GM10248 (cell line): ENCODE measurements at regions not wholly inside any gene's neighbourhood (a gene's known extent, or its start where the extent isn't known, plus 50 kb on each side); places are given as distances from the start of the nearest gene placed in this dataset.

Experiments
- CTCF ChIA-PET: fragments of 300-600 bp; sonication (Branson Sonifier 250); formaldehyde crosslinking; extraction: SDS; loops from one replicate; lab custom pipeline; 2021; ENCODE audit warnings: antibody characterized with exemption; lab: Yijun Ruan, JAX
- POLR2A ChIA-PET: fragments of 350-650 bp; sonication (Branson Sonifier 250); formaldehyde crosslinking; extraction: SDS; loops from one replicate; lab custom pipeline; 2020; ENCODE audit warnings: antibody characterized with exemption; lab: Yijun Ruan, JAX
- DNase-seq: peaks from one replicate; pipeline ENCODE4 v3.0.0; 2012; ENCODE audit errors: extremely low spot score
- TF ChIP-seq, protein P1 (sequence below): IDR thresholded peaks from 2 replicates; pipeline ENCODE4 v1.5.1; 2012; ENCODE audit warnings: mild to moderate bottlenecking, low read depth; ENCODE audit errors: extremely low read depth, missing control alignments, control extremely low read depth

DNA sequence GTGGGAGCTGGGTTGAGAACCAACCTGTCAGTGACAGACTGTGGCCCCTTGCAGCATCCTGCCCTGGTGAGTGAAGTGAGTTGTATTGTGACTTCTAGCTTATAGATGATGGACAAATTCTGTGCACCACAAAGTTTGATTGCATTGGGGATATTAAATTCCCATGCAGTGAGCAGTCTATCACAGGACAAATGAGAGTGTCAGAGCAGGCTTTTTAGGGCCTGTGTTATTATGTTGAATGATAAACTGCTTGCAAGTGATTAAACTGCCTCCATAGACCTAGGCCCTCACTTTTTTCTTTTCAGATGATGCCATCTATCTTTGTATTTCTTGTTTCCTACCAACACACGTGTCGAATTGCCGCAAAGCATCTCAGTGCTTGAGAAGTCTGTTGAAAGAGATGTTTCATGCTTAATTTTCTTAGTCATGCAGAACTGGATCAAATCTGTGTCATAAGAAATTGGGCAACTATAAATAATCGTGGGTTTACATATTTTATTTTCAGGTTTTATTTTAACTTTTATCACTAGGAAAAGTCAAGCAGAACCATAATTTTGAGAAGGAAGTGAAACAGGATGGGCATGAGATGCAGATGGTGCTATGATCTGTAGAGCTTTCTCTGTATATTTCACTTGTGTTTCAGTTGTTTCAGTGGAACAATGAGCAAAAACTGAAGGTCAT, 199.2 kb downstream of the S1PR1 start:
- CTCF ChIA-PET = interaction anchor here (0.8 to 7.3 kb wide), 16 partner anchors 9 to 197 kb away, joined by 3 to 85 read pairs (median 8); no protein-coding TSS in a partner anchor
- no peak for DNase-seq

DNA sequence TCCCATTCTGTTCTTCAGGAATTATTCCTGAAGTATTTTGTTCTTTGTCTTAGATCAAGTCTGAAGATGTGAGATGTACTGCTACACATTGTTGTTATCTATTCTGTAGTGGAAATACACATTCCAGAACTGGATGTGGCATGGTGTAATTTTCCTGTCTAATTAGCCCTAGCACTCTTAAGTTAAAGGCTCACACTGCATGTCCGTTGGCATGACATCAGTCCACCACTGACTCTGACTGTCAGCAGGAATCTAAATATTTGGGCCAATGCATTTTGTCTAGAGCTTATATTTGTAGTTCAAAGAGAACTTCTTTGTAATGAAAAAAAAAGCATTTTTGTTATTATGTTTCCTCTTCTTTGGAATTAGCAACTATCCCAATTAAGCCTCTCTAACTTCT, 201.0 kb downstream of the S1PR1 start:
- CTCF ChIA-PET = interaction anchor here (0.7 to 7.3 kb wide), 37 partner anchors 10 to 974 kb away, joined by 3 to 85 read pairs (median 4); no protein-coding TSS in a partner anchor
- no peak for DNase-seq
- TF ChIP-seq, protein P1, sequence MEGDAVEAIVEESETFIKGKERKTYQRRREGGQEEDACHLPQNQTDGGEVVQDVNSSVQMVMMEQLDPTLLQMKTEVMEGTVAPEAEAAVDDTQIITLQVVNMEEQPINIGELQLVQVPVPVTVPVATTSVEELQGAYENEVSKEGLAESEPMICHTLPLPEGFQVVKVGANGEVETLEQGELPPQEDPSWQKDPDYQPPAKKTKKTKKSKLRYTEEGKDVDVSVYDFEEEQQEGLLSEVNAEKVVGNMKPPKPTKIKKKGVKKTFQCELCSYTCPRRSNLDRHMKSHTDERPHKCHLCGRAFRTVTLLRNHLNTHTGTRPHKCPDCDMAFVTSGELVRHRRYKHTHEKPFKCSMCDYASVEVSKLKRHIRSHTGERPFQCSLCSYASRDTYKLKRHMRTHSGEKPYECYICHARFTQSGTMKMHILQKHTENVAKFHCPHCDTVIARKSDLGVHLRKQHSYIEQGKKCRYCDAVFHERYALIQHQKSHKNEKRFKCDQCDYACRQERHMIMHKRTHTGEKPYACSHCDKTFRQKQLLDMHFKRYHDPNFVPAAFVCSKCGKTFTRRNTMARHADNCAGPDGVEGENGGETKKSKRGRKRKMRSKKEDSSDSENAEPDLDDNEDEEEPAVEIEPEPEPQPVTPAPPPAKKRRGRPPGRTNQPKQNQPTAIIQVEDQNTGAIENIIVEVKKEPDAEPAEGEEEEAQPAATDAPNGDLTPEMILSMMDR = no peak
- POLR2A ChIA-PET = no interaction called here

More for the DNA sequence above, 199.2 kb downstream of the S1PR1 start:
- TF ChIP-seq, protein P1 = no peak
- POLR2A ChIA-PET = interaction anchor here (0.5 to 1.4 kb wide), 4 partner anchors 25 to 1854 kb away, joined by 3 read pairs; partner anchors contain the start of gene FRRS1

DNA sequence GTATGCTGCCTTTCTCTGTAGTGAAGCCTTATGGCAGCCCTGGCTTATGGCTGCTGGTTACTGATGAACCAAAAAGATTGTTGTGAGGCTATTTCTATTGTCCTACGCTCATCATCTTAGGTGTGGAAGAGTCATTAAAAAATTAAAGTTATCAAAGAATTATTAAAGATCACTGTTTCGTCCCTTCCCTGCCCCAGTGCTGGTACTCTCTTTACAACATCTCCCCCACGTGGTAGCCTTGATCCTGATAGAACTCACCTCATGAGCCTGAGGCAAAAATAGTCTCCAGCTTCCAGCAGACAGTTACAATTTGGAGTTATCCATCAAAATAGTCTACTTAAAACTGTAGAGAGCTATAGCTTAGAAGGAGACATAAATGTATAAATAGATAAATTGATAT, 201.5 kb downstream of the S1PR1 start:
- peak; percentile 38 for DNase-seq
- TF ChIP-seq, protein P1 = peak; percentile 58
- ChIA-PET POLR2A (no interaction called here), CTCF (interaction anchor here (0.6 to 7.3 kb wide), 40 partner anchors 9 to 975 kb away, joined by 3 to 85 read pairs (median 4); no protein-coding TSS in a partner anchor)

DNA sequence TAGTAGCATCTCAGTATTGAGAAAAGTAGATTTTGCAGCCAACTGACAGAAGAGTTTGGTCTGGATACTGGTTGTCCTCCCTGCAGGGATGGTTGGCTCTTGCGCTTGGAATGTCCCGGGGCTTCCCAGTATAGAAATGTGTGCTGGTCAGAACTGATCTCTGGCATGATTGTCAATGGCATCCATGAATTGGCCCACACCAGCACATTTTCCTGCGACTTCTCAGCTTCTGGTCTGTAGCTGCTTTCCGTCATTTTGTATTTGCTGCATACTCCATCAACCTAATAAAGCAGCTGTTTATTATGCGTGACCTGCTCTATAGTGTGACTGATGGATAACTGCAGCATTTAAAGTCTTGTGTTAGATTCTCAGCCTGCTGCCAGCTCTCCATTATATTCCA, 203.7 kb downstream of the S1PR1 start:
- TF ChIP-seq, protein P1 = no peak
- ChIA-PET POLR2A (interaction anchor here (1.1 kb wide), 1 partner anchor 21 kb away, joined by 3 read pairs; no protein-coding TSS in a partner anchor), CTCF (interaction anchor here (1.0 to 7.3 kb wide), 10 partner anchors 9 to 153 kb away, joined by 3 to 85 read pairs (median 8); no protein-coding TSS in a partner anchor)
- no peak for DNase-seq

DNA sequence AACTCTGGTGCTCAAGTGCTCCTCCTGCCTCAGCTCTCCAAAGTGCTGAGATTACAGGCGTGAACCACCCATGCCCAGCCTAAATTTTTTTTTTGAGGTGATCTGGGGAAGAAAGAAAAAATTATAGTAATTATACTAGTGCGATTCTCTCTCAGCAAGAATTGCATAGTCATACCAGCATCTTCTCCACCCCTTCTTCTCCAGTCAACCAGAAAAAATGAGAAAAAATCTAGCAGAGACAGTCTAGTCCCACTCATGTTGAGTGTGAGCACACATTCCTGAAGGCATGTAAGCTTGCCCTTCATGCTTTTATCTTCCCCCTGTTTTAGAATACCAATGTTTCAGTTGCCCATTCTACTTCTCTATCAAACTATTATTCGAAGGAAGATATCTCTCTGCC, 207.6 kb downstream of the S1PR1 start:
- POLR2A ChIA-PET = interaction anchor here (1.1 to 1.2 kb wide), 2 partner anchors 35 to 37 kb away, joined by 3 to 4 read pairs; no protein-coding TSS in a partner anchor
- TF ChIP-seq, protein P1 = no peak
- no peak for DNase-seq
- CTCF ChIA-PET = interaction anchor here (0.8 to 1.9 kb wide), 8 partner anchors 8 to 155 kb away, joined by 3 to 11 read pairs (median 4); no protein-coding TSS in a partner anchor

DNA sequence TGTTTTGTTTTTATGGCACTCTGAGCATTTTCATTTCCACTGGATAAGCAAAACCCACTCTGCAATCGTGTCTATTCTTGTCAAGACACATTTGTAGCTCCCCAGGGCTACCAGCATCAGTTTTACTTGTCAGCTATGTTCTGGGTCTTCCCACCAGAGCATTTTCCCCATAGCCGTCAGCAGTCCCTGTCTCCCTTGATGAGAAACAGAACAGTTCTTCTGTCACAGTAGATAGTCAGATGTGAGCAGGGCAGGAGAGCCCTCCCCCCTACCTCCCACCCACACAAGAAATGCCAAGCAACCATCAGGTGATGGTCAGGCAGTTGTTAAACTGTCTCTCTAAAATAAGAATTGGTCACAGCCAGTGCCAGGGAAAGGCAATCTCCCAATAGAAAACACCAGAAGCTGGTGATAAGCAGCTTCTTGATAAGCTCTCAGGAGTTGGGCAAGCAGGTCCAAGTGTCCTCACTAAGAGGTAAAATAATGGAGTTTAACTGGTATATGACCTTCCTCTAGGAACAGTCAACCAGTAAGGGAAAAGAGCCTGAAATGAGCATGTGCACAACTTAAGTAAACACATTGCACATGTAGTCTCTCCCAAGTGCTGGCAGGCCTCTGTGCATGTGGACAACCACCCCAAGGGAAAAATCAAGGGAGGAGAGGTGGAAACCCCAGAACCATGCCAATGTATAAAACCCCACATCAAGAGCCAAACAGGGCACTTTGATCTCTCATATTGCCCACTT, 208.2 kb downstream of the S1PR1 start:
- CTCF ChIA-PET = interaction anchor here (0.8 to 1.9 kb wide), 8 partner anchors 8 to 156 kb away, joined by 3 to 11 read pairs (median 4); no protein-coding TSS in a partner anchor

More for the DNA sequence above, 208.2 kb downstream of the S1PR1 start:
- TF ChIP-seq, protein P1 = no peak
- POLR2A ChIA-PET = interaction anchor here (0.7 to 1.4 kb wide), 4 partner anchors 15 to 38 kb away, joined by 3 to 4 read pairs (median 3); no protein-coding TSS in a partner anchor
- DNase-seq = no peak
